Left forelimb (tissue), 1 donor: ENCODE measurements at regions not wholly inside any gene's neighbourhood (a gene's known extent, or its start where the extent isn't known, plus 50 kb on each side); places are given as distances from the start of the nearest gene placed in this dataset.

Experiments
- DNase-seq: peaks from one replicate; pipeline ENCODE4 v3.0.0-alpha.2; 2018; ENCODE audit warnings: low spot score

GRCh38 chr12:92650228-92650822 is 52.5 kb upstream of the PLEKHG7 start:
- no peak for DNase-seq

GRCh38 chr12:92649511-92650227 is 53.1 kb upstream of the PLEKHG7 start:
- DNase-seq, result no peak

GRCh38 chr12:92648242-92649031 is 54.4 kb upstream of the PLEKHG7 start:
- no peak for DNase-seq

GRCh38 chr12:92641291-92641690 is 61.5 kb upstream of the PLEKHG7 start:
- no peak for DNase-seq

GRCh38 chr12:92640691-92641090 is 62.1 kb upstream of the PLEKHG7 start:
- no peak for DNase-seq

- DNase-seq, result no peak
These were observed 63.8 kb upstream of the PLEKHG7 start for GRCh38 chr12:92639017-92639416.

GRCh38 chr12:92634730-92635129 is 68.1 kb upstream of the PLEKHG7 start:
- no peak for DNase-seq

- DNase-seq, result no peak
These were observed 68.6 kb upstream of the PLEKHG7 start for GRCh38 chr12:92634202-92634601.

- DNase-seq, result no peak
These were observed 71.8 kb upstream of the PLEKHG7 start for GRCh38 chr12:92630968-92631367.

- no peak for DNase-seq
These were observed 73.3 kb upstream of the PLEKHG7 start for GRCh38 chr12:92629349-92630065.

GRCh38 chr12:92628476-92628875 is 74.3 kb upstream of the PLEKHG7 start:
- DNase-seq, result no peak

GRCh38 chr12:92627511-92627910 is 75.3 kb upstream of the PLEKHG7 start:
- DNase-seq, result no peak

GRCh38 chr12:92625639-92626310 is 77.0 kb upstream of the PLEKHG7 start:
- no peak for DNase-seq

- no peak for DNase-seq
These were observed 78.6 kb upstream of the PLEKHG7 start for GRCh38 chr12:92624236-92624635.

- no peak for DNase-seq
These were observed 79.4 kb upstream of the PLEKHG7 start for GRCh38 chr12:92623386-92623785.

GRCh38 chr12:92621833-92622232 is 81.0 kb upstream of the PLEKHG7 start:
- DNase-seq, result no peak

GRCh38 chr12:92621312-92621711 is 81.5 kb upstream of the PLEKHG7 start:
- no peak for DNase-seq

GRCh38 chr12:92619730-92620684 is 82.8 kb upstream of the PLEKHG7 start:
- DNase-seq, result no peak

GRCh38 chr12:92619026-92619425 is 83.8 kb upstream of the PLEKHG7 start:
- no peak for DNase-seq

GRCh38 chr12:92615703-92616102 is 87.1 kb upstream of the PLEKHG7 start:
- DNase-seq, result no peak

GRCh38 chr12:92615086-92615485 is 87.7 kb upstream of the PLEKHG7 start:
- DNase-seq, result no peak
